HK-2 (cell line): ENCODE measurements at regions not wholly inside any gene's neighbourhood (a gene's known extent, or its start where the extent isn't known, plus 50 kb on each side); places are given as distances from the start of the nearest gene placed in this dataset.
A peak's percentile ranks its signal among the peaks of the same experiment; 100 is the strongest.
"Not testable (repeated sequence)": the region's sequence is repeated elsewhere in the genome, so short reads cannot be mapped to it uniquely, and the experiment has no call there.

Experiments
- DNase-seq: peaks from one replicate; pipeline ENCODE4 v3.0.0-alpha.2; 2018; ENCODE audit not compliant: unreplicated experiment

GRCh38 chr19:14283813-14284520 is 78.0 kb upstream of the ADGRL1 start:
- DNase-seq: peak; percentile 69

GRCh38 chr19:14279270-14279669 is 73.3 kb upstream of the ADGRL1 start:
- DNase-seq: not testable (repeated sequence)

GRCh38 chr19:14277608-14278007 is 71.6 kb upstream of the ADGRL1 start:
- DNase-seq: no peak

GRCh38 chr19:14275823-14276222 is 69.9 kb upstream of the ADGRL1 start:
- DNase-seq: not testable (repeated sequence)

- DNase-seq: no peak
Observed at GRCh38 chr19:14272623-14273022, 66.7 kb upstream of the ADGRL1 start.

- no peak for DNase-seq
Observed at GRCh38 chr19:14271840-14272239, 65.9 kb upstream of the ADGRL1 start.

- not testable (repeated sequence) for DNase-seq
Observed at GRCh38 chr19:14270557-14270956, 64.6 kb upstream of the ADGRL1 start.

GRCh38 chr19:14267224-14267741 is 61.3 kb upstream of the ADGRL1 start:
- DNase-seq: no peak

GRCh38 chr19:14266208-14266607 is 60.2 kb upstream of the ADGRL1 start:
- DNase-seq: not testable (repeated sequence)

- DNase-seq: no peak
Observed at GRCh38 chr19:14265290-14266036, 59.5 kb upstream of the ADGRL1 start.

- peak; percentile 16 for DNase-seq
Observed at GRCh38 chr19:14255902-14256649, 50.1 kb upstream of the ADGRL1 start.
